UCSD-AML1 (cell line): ENCODE measurements at regions not wholly inside any gene's neighbourhood (a gene's known extent, or its start where the extent isn't known, plus 50 kb on each side); places are given as distances from the start of the nearest gene placed in this dataset.

ENCODE experiments used
- DNase-seq: peaks from one replicate; lab custom pipeline; 2025; ENCODE audit not compliant: unreplicated experiment; lab: John Stamatoyannopoulos, UW

DNA sequence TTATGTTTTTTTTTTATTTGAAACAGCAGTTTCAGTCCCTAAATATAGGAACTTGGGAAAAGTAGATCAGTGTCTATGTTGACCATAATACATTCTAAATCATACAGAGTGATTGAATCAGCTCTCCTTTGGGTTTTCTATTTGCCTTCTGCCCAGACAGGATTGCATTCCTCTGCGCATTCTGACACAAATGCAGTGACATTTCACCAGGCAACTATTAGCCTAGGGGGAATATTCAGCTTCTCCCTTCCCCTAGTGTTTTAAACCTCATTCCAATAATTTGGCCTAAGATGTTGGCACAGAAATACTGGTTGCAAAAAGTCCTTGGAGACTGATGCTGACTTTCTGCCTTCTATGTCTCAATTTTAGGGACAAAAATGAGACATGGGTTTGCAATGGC, 172.8 kb downstream of the PTGER3 start:
- DNase-seq = no peak

DNA sequence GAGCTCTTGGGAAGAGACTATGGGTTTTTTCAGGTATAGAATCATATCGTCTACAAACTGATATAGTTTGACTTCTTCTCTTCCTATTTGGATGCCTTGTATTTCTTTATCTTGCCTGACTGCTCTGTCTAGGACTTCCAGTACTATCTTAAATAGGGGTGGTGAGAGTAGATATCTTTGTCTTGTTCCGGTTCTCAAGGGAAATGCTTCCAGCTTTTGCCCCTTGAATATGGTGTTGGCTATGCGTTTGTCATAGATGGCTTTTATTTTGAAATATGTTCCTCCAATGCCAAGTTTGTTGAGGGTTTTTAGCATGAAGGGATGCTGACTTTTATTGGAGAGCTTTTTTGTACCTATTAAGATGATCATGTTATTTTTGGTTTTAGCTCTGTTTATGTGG, 170.3 kb downstream of the PTGER3 start:
- no peak for DNase-seq

DNA sequence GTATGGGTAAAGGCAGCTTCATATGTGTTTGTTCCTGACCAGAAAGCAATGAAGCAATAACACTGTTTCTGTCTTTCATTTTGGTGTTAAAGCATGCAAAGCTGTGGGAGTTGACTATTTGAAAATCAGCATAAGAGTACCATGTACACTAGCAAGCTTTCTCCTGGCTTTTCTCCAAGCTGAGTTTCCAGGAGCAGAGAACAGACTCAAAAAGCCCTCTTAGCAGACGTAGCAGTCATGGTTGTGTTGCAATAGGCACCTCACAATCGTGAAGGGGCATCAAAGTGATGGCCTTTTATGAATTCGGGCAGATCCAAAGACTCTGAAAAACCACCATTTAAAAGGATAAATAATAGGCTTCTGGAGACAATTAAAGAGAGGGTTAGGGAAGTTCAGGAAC, 159.7 kb downstream of the PTGER3 start:
- no peak for DNase-seq

DNA sequence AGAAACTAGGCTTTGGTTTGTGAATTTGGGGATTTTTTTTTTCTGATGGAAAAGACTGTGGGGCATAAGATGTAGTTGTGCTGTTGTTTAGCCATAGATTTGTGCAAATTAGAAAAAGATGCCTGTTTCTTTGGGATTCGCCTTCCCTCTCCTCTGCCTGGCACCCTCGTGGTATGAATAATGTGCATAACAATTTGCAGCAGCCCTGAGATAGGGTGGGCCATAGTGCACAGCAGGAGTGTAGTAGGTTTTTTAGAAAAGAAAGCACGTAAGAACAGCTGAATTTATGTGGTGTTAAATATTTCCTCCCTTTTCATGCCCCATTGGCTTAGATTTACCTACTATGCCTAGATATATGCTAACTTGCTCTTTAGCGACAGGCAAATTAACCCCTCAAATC, 158.9 kb downstream of the PTGER3 start:
- DNase-seq = no peak

DNA sequence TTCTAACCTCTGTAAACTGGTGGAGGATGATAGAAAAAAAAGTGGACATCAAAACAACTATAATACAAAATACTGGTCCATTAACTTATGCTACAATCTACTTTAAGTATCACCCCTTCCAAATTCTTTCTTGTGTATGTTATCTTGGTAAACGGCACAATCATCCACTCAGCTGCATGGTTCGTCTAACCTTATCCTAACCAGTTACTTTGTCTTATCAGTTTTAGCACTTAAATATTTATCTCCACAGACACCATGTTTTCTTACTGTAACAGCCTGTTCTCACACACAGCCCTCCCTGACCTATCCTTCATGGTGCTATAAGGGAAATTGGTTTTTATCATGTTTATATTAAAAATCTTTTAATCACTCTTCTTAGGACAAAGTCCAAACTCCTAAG, 157.2 kb downstream of the PTGER3 start:
- no peak for DNase-seq

DNA sequence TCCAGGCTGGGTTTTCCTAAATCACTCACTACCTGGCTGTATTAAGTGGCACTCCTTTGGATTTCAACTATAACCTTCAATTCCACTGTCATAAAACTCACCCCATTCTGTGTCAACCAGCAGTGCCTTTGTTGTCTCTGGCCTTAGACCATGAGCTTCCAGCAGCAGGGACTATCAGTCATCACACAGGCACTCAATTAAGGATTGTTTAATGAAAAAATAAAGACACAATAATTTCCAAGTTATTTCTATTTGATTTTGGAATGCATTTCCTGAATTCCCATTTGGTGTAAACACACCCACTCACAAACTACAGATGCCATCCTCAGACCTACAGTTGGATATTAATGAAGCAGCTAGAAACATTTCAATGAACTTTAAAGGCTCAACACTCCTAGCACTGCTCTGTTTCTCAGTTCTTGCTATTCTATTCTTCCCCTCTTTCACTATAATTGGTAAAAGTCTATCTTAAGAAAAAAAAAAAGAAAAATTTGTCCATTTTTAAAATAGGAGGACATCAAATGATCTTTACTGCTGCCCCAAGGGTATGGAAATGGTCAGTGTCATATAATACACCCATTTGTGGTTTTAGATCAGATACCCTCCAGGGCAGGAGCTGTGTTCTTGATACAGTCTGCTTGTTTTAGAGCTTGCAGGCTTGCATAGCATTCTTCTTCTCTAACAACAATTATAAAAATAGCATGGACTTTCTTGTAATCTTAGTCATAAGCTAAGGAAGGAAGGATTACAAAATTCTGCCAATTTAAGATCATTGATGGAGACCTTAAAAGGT, 156.4 kb downstream of the PTGER3 start:
- DNase-seq = no peak

DNA sequence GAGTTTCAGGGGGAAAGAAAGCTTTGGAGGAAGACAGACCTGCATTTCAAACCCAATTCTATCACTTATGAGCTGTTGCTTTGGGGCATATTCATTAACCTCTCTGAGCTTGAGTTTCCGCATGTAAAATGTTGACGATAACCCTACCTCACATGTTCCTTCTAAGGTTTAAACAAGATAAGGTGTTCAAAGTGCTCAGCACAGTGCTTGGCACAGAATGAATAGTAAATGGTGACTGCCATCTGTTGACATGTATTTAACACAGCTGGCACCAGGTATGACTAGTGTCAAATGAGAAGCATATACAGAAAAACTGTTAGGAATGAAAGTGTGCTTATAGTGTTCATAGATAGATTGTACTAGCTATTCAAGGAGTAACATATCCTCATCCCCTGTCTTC, 155.5 kb downstream of the PTGER3 start:
- DNase-seq = no peak

DNA sequence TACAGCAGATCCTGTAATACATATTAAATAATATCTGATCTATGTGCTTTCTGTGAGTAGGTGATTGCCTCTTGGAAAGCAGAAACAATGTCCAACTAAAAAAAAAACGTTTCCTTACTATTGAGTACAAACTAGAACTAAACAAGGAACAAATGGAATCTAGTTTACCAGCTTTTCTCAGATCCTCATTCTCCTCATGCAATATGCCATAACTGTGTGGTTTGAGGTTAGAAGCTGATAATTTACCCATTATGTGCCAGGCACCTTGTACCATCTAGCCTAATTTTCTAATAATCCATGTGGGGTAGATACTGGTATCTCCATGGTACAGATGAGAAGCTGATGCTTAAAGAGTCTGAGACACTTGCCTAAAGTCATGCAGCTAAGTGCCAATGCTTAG, 154.7 kb downstream of the PTGER3 start:
- DNase-seq = no peak

DNA sequence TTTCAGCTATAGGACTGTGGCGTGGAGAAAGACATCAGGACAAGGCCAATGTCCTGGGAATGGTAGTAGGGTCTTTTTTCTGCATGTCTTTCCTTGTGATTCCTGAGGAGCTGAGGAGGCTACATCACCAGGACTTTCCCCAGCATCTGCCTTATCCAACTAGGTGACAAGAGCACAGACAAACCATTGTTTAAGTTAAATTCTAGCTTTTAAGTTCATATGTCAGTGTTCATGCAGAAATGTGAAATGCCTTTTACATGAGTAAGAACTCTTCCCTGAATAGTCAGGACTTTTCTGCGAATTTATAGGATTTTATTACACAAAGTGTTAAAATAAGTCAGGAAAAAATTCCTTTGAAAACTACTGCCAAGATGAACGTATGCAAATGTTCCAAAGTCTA, 154.2 kb downstream of the PTGER3 start:
- DNase-seq = no peak

DNA sequence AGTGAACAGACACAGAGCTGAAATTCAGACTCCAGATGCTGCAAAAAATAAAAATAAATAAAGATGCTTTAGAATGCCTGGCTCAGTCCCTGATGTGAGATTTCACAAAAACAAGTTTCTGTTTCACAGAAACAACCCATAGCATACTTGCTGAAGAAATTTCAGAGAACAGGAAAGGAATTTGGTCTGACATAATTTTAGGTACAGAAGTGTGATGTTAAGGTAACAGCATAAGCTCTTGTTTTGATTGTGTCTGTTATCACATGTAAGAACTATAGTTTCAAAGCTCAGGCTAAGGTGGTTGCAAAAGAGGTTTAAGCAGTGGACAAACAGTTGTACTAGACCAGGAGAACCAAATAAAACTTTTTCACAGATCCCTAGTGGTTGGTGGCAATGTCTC, 152.1 kb downstream of the PTGER3 start:
- no peak for DNase-seq

DNA sequence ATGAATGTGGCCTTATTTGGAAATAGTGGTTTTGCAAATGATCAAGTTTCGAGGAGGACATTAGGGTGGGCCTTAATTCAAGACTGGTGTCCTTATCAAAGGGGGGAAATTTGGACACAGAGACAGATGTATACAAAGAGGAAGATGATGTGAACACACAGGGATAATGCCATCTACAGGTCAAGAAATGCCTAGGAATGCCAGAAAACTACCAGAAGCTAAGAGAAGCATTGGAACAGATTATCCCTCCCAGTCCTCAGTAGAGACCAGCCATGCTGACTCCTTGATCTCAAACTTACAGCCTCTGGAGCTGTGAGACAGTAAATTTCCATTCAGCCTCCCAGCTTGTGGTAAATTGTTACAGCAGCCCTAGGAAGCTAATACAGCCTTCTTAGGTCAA, 151.4 kb downstream of the PTGER3 start:
- no peak for DNase-seq

DNA sequence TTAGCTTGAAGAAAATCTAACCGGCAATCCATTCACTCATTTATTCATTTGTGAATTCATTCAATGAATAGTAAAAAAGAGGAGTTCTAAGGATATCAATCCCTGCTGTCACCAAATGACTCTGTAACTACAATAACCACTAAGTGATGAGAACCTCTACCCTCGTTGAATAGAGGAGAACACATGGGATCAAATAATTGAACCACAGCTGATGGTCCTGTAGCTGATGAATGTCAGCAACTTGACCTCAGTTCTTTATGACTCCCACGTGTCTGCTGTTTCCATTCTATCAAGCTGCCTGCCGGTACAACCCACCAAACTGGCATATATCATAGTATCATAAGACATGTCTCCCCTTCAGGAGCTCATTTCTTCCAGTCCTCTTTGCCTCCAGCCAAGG, 150.3 kb downstream of the PTGER3 start:
- no peak for DNase-seq

DNA sequence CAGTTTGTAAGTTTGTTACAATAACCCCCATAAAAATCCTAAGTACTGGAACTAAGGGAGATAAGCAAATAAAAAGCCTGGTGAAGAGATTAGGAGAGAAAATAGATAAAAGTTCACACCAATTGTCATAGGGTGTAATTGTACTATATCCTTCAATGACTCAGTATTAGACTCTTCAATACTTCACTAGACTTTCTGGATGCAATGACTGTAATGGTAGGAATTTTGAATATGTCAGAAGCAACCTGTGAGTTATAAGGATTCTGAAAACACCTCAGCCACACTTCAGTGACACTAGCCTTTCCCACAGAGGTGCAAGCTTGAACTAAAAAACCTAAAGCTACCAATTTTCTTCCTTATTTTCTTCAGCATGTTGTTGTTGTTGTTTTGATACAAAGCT, 147.9 kb downstream of the PTGER3 start:
- no peak for DNase-seq

DNA sequence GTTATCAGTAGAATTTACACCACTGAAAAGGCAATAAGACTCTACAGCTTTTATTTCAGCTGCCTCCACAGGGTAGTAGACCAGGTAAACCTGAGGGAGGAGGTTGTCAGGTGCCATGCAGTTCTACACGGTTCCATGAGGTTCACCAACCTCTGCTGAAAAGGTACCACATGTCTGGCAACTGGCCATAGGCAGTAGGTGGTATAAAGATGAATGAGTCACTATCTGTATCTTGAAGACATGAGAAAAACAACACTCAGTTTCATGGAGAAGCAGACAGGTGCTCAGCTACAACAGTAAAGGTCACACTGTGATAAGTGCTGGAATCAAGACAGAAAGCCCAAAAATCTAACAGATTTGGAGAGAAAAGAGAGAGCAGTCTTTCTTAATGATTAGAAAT, 145.4 kb downstream of the PTGER3 start:
- DNase-seq = no peak

DNA sequence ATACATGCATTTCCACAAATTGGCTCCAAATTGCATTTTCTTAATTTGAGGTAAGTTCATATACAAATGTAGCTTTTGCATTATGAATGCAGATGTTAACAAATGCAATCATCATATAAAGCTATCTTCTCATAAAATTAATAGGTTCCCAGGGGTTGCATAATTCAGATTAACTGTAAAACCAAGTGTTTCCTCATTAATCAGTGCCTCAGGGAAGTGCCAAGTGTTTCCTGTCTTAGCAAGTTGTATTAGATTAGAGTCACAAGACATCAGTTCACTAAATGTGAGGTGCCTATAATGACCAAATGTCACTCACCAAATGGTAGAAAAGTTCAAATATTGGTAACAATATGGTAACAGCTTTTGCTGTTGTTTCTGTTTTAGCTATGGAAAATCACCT, 140.8 kb downstream of the PTGER3 start:
- no peak for DNase-seq

DNA sequence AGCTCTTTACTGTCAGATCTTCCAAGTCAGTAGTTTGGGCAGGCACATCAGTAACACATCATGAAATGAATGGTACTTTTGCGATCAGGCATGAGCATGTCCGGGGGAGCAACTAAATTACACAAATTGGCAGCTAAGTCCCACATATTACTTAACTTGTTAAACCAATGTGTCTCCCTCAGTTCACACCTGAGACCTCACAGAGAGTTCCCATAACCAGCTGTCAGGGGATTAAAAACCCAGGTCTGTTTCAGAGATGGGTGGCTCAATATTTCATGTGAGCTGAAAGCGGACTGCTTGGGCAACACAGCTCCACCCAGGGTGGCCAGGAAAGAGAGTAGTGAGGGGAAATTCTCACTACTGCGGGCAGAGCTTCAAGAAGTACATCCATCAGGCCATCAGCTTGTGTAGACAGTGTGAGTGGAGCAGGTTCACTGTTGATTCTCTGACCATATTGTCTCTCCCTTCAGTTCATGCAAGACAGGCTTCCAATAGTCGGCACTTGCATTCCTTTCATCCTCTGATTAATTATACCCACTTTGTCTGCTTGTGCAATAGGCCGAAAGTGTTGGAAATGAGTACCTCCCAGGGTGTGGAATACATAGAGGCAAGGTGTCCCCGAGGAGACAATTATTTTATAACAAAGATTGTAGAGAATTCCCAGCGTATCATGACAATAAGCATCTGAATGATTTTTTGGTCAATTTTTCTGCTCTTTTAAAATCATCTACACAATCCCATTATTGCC, 139.9 kb downstream of the PTGER3 start:
- no peak for DNase-seq

DNA sequence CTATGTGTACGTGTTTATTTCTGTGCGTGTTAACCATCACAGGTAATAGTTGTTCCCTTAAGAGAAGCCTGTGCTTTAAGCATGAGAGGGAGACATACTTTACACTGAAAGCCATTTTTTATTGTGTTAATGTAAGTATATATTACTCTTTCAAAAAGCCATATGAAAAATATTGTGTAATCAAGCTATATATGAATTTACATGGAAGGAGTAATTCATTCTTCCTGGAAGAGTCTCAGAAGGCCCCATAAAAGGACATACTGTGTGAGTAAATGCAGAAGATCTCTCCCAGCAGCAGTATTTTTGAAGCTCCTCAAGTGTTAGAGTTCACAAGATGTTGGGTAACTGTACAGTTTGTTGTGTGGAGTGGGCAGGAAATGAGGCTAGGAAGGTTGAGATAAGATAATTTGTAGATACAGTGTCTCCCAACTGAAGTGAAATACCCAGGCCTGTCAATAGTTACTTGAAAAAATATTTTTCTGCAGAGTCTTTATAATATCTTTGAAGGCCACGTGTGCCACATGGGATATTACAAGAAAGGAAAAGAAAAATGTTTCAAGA, 138.3 kb downstream of the PTGER3 start:
- no peak for DNase-seq

DNA sequence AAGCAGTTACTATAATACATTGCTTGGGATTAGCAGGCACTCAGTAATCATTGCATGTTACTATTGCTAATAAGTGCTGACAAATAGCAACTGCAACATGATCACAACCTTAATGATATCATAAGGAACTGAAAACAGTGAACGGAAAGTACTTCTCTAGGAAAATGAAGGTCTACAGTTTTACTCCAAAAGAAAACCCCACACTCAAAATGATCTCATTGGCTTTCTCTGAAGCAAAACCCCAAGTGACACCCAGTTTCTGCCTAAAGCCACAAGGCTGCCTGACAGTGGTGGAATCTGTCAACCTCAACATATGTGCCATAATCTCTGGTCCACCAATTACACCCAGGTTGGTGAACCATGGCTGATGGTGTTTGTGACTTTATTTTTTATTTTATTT, 137.6 kb downstream of the PTGER3 start:
- DNase-seq = no peak

DNA sequence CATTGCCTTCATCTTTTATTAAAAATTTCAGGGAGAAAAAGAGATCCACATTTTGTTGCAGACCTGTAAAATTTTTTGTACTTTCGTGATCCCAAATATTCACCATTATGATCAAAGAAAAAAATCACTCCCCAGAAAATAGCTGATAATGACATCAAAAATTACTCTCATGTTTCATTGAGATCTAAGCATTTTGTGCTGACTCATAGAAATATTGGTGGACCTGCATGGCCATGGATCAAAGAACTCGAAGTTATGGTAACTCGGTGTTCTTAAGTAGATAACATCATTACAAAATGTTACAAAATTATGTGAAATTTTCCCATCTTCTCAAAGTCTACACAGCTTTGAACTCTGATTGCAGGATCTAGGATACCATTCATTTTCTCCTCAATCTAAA, 135.8 kb downstream of the PTGER3 start:
- DNase-seq = no peak

DNA sequence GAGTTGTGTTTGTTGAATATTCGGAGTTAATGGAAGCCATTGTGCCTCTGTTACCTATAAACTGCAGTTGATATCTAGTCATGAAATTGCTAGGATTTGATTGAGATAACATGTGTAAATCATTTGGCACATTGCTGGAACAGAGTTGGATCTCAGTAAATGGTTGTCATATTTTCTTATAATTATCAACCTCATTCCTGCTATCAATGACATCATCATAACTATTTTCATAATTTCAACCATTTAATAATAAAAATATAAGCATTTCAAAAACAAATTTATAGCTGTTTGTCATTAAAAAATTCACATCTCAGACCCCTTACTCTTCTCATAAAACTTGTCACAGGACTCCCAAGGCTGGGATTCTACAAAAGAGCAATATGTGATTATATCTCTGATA, 133.4 kb downstream of the PTGER3 start:
- no peak for DNase-seq

DNA sequence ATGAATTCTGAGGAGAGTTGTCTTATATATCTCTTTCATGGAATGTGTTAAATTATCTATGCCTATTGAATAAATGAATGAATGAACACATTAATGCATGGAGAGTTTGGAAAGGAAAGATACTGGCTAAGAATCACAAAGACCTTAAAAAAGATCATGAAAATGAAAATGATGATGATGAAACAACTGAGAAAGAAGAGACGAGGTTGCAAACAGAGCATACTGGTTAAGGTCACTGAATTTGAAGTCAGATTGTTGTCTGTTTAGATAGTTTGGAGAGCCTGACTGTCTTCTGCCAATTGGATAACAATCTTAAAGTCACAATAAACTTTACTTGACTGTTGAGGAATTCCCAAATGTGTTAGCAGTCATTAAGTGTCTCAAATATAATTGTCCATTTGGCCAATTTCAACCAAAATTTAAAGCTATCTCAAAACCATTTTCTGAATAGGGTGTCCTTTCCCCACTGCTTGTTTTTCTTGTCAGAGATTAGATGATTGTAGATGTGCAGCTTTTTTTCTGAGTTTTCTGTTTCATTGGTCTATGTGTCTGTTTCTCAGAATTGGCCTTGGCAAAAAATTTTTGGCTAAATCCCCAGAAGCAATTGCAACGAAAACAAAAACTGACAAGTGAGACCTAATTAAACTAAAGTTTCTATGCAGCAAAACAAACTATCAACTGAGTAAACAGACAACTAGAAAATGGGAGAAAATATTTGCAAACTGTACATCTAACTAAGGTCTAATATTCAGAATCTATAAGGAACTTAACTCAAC, 132.2 kb downstream of the PTGER3 start:
- DNase-seq = no peak

DNA sequence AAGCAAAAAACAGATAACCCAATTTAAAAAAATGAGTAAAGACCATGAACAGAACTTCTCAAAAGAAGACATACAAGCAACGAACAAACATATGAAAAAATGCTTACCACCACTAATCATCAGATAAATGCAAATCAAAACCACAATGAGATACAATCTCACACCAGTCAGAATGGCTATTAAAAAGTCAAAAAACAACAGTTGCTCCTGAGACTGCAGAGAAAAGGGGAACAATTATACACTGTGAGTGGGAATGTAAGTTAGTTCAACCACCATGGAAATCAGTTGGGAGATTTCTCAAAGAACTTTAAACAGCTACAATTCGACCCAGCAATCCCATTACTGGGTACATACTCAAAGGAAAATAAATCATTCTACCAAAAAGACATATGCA, 131.6 kb downstream of the PTGER3 start:
- no peak for DNase-seq
